HCT116 (cell line): ENCODE measurements at regions not wholly inside any gene's neighbourhood (a gene's known extent, or its start where the extent isn't known, plus 50 kb on each side); places are given as distances from the start of the nearest gene placed in this dataset.

Source experiments
- ATAC-seq: fragments of 200-7000 bp; cut with Tn5 transposase; 2 replicates; pipeline ENCODE4 v1.9.1; 2020; ENCODE audit warnings: mild to moderate bottlenecking, moderate library complexity
- BruUV-seq: library from RNA; stranded (reverse); fragments of 400-500 nt; replicated peaks from 2 replicates; lab custom pipeline; 2021; lab: Mats Ljungman, UMichigan
- CTCF ChIA-PET: fragments of 300-600 bp; sonication (Branson Sonifier 250); formaldehyde crosslinking; loops from one replicate; lab custom pipeline; 2021; ENCODE audit warnings: antibody characterized with exemption; lab: Charles Lee
- POLR2A ChIA-PET: fragments of 300-600, 350-600 bp; sonication (Branson Sonifier 250); formaldehyde crosslinking; loops from one replicate; lab custom pipeline; 2021; ENCODE audit warnings: antibody characterized with exemption; lab: Charles Lee
- RAD21 ChIA-PET, 2 experiments: fragments of 300-600 bp; sonication (Branson Sonifier 250); formaldehyde crosslinking; loops; one replicate each; lab custom pipeline; 2023; ENCODE audit warnings: low total read pairs in 2 of 2; ENCODE audit not compliant: uncharacterized antibody in 2 of 2, unreplicated experiment in 2 of 2, low non-redundant PET in 1 of 2; lab: Charles Lee
- DNase-seq: peaks from one replicate; pipeline ENCODE4 v3.0.0-alpha.2; 2010; ENCODE audit warnings: low read depth, low spot score
- H2AFZ ChIP-seq: fragments of 200-600 bp; shearing (Covaris generic), sonication (generic); 2 replicates; pipeline ENCODE4 v1.6.1; 2017; ENCODE audit warnings: low read depth, mixed run types, mixed read lengths, antibody characterized with exemption, low read length; ENCODE audit not compliant: poor library complexity, severe bottlenecking
- H3K27ac ChIP-seq: 2 replicates; pipeline ENCODE4 v1.5.1; 2012; ENCODE audit warnings: low read depth, low read length
- H3K27me3 ChIP-seq: fragments of 200-600 bp; sonication (generic); 2 replicates; pipeline ENCODE4 v1.6.1; 2016; ENCODE audit warnings: mixed run types, low read length, mixed read lengths; ENCODE audit not compliant: insufficient read depth
- H3K36me3 ChIP-seq, 2 experiments: fragments of 200-500 bp in 1 of 2; fragments of 200-600 bp in 1 of 2; sonication (Bioruptor generic) in 1 of 2; sonication (generic) in 1 of 2; 2 replicates each; pipeline versions ENCODE4 v1.5.1 to v1.6.1; 2014 to 2016; ENCODE audit warnings: low read length in 2 of 2, inconsistent platforms in 1 of 2, mixed read lengths in 1 of 2, mixed run types in 1 of 2; ENCODE audit not compliant: insufficient read depth in 2 of 2, control insufficient read depth in 1 of 2
- H3K4me1 ChIP-seq, 2 experiments: fragments of 200-600 bp in 1 of 2; sonication (generic) in 1 of 2; 2 replicates each; pipeline versions ENCODE4 v1.5.1 to v1.6.1; 2012 to 2017; ENCODE audit warnings: low read length in 2 of 2, inconsistent platforms in 1 of 2, mild to moderate bottlenecking in 1 of 2, mixed read lengths in 1 of 2, mixed run types in 1 of 2, moderate library complexity in 1 of 2; ENCODE audit not compliant: insufficient read depth in 2 of 2, control insufficient read depth in 1 of 2
- H3K4me2 ChIP-seq: fragments of 200-600 bp; sonication (generic); 2 replicates; pipeline ENCODE4 v1.6.1; 2017; ENCODE audit warnings: mixed run types, low read length, mixed read lengths
- H3K4me3 ChIP-seq, 2 experiments: fragments of 200-600 bp in 1 of 2; sonication (generic) in 1 of 2; replicated peaks in 1 of 2; 2 replicates each; pipeline ENCODE4 v1.5.1; 2011 to 2016; ENCODE audit warnings: low read length in 2 of 2, control low read depth in 1 of 2, low read depth in 1 of 2, mild to moderate bottlenecking in 1 of 2, mixed read lengths in 1 of 2, mixed run types in 1 of 2
- H3K79me2 ChIP-seq: fragments of 200-600 bp; sonication (generic); 2 replicates; pipeline ENCODE4 v1.6.1; 2017; ENCODE audit warnings: mild to moderate bottlenecking, mixed run types, low read length, moderate library complexity, mixed read lengths; ENCODE audit not compliant: insufficient read depth
- H3K9ac ChIP-seq: fragments of 200-600 bp; sonication (generic); 2 replicates; pipeline ENCODE4 v1.6.1; 2016; ENCODE audit warnings: low read length, mixed read lengths
- H3K9me2 ChIP-seq: fragments of 200-600 bp; sonication (generic), shearing (Covaris generic); 2 replicates; pipeline ENCODE4 v1.6.1; 2017; ENCODE audit warnings: mixed run types, mild to moderate bottlenecking, moderate library complexity; ENCODE audit not compliant: insufficient read depth
- H3K9me3 ChIP-seq, 2 experiments: fragments of 200-500 bp in 1 of 2; fragments of 200-600 bp in 1 of 2; sonication (Bioruptor generic) in 1 of 2; sonication (generic) in 1 of 2; 2 replicates each; pipeline ENCODE4 v1.6.1; 2014 to 2017; ENCODE audit warnings: low read length in 2 of 2, mixed read lengths in 2 of 2, inconsistent platforms in 1 of 2, low read depth in 1 of 2, mild to moderate bottlenecking in 1 of 2, mixed run types in 1 of 2, moderate library complexity in 1 of 2; ENCODE audit not compliant: control insufficient read depth in 1 of 2, insufficient read depth in 1 of 2
- H4K20me1 ChIP-seq: fragments of 200-600 bp; sonication (generic), shearing (Covaris generic); 2 replicates; pipeline ENCODE4 v1.6.1; 2017; ENCODE audit warnings: mixed run types, mild to moderate bottlenecking, moderate library complexity; ENCODE audit not compliant: insufficient read depth
- CEBPB ChIP-seq: IDR thresholded peaks from 2 replicates; pipeline ENCODE4 v1.6.1; 2012; ENCODE audit warnings: low read depth
- ELF1 ChIP-seq: IDR thresholded peaks from 2 replicates; pipeline ENCODE4 v1.6.1; 2012; ENCODE audit warnings: low read depth, borderline replicate concordance
- EZH2 ChIP-seq: fragments of 200-600 bp; sonication (generic); IDR thresholded peaks from 2 replicates; pipeline ENCODE4 v1.6.1; 2017; ENCODE audit warnings: antibody characterized with exemption, mixed run types
- EZH2phosphoT487 ChIP-seq: fragments of 200-600 bp; IDR thresholded peaks from 2 replicates; pipeline ENCODE4 v1.6.1; 2018; ENCODE audit warnings: antibody characterized with exemption, borderline replicate concordance
- FOSL1 ChIP-seq: IDR thresholded peaks from 2 replicates; pipeline ENCODE4 v1.6.1; 2012; ENCODE audit warnings: low read depth
- POLR2A ChIP-seq: IDR thresholded peaks from 2 replicates; pipeline ENCODE4 v1.7.0; 2011; ENCODE audit warnings: borderline replicate concordance; ENCODE audit not compliant: insufficient read depth, insufficient read length; ENCODE audit errors: extremely low read depth
- RAD21 ChIP-seq: IDR thresholded peaks from 2 replicates; pipeline ENCODE4 v1.6.1; 2012; ENCODE audit warnings: low read depth, mild to moderate bottlenecking
- SIN3A ChIP-seq: IDR thresholded peaks from 2 replicates; pipeline ENCODE4 v1.6.1; 2012; ENCODE audit warnings: low read depth
- SP1 ChIP-seq: IDR thresholded peaks from 2 replicates; pipeline ENCODE4 v1.6.1; 2012; ENCODE audit warnings: low read depth
- SRF ChIP-seq: IDR thresholded peaks from 2 replicates; pipeline ENCODE4 v1.6.1; 2012; ENCODE audit warnings: low read depth
- YY1 ChIP-seq: IDR thresholded peaks from 2 replicates; pipeline ENCODE4 v1.6.1; 2011; ENCODE audit warnings: low read length, low read depth, moderate library complexity, mild to moderate bottlenecking; ENCODE audit not compliant: insufficient replicate concordance; ENCODE audit errors: extremely low read depth
- ZFX ChIP-seq: fragments of 450-650 bp; IDR thresholded peaks from 2 replicates; pipeline ENCODE4 v1.6.1; 2017
- intact Hi-C: fragments of 100-400 bp; cut with micrococcal nuclease; formaldehyde crosslinking; loops from 2 replicates; pipeline ENCODE4 v1.10.0; 2022
- TF ChIP-seq, protein P1 (sequence below): IDR thresholded peaks from 2 replicates; pipeline ENCODE4 v1.6.1; 2011; ENCODE audit warnings: mild to moderate bottlenecking, low read length, moderate library complexity; ENCODE audit not compliant: insufficient replicate concordance; ENCODE audit errors: extremely low read depth
- TF ChIP-seq, protein P2 (sequence below): IDR thresholded peaks from 2 replicates; pipeline ENCODE4 v1.6.1; 2012; ENCODE audit warnings: low read depth
- TF ChIP-seq, protein P3 (sequence below), 3 experiments: fragments of 200-600 bp in 1 of 3; sonication (generic) in 1 of 3; IDR thresholded peaks in 2 of 3; conservative IDR thresholded peaks in 1 of 3; 2 replicates each; pipeline ENCODE4 v1.5.1; 2012 to 2017; ENCODE audit warnings: low read depth in 2 of 3, low read length in 2 of 3, antibody characterized with exemption in 1 of 3, borderline replicate concordance in 1 of 3, control low read depth in 1 of 3, mild to moderate bottlenecking in 1 of 3, mixed read lengths in 1 of 3, mixed run types in 1 of 3, moderate library complexity in 1 of 3; ENCODE audit not compliant: insufficient read depth in 1 of 3

DNA sequence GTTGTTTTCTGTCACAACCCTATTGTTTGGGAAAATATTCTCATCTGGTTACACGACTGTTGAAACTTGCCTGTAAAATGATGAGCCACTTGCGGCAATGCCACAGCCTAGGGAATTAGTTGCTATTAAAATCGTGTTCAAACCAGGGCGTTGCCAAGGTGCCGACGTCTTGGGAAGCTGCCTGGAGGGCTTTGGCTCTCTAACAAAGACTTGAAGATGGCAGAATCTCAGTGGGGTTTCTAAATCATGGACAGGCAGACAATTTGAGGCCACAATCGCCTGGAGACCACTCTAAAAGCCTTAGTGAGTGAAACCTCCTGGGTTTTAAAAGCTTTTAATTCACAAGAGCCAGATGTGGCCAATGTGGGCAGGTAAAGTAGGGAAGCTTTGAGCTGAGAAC, 117.2 kb upstream of the BMAL1 start:
- BruUV-seq = no TSS peak
- intact Hi-C loops = no loop called here
- ChIA-PET POLR2A (no interaction called here), CTCF (interaction anchor here (1.3 kb wide), 1 partner anchor 196 kb away, joined by 4 read pairs; no protein-coding TSS in a partner anchor), RAD21 (no interaction called here)
- ATAC-seq (no peak), DNase-seq (no peak)
- Histone ChIP-seq H3K36me3 (no peaks in the 10 kb centered on the region), H3K9ac (no peak overlapping the region), H3K4me3 (no peak overlapping the region), H2AFZ (no peak overlapping the region), H3K4me2 (no peak overlapping the region), H3K9me3 (no peaks in the 10 kb centered on the region), H3K27me3 (no peaks in the 10 kb centered on the region), H3K79me2 (no peaks in the 10 kb centered on the region), H3K27ac (no peak overlapping the region)
- TF ChIP-seq EZH2 = no peak
- TF ChIP-seq SP1 = no peak
- no peak for TF ChIP-seq CEBPB
- TF ChIP-seq SRF = no peak
- no peak for TF ChIP-seq FOSL1
- TF ChIP-seq, protein P1, sequence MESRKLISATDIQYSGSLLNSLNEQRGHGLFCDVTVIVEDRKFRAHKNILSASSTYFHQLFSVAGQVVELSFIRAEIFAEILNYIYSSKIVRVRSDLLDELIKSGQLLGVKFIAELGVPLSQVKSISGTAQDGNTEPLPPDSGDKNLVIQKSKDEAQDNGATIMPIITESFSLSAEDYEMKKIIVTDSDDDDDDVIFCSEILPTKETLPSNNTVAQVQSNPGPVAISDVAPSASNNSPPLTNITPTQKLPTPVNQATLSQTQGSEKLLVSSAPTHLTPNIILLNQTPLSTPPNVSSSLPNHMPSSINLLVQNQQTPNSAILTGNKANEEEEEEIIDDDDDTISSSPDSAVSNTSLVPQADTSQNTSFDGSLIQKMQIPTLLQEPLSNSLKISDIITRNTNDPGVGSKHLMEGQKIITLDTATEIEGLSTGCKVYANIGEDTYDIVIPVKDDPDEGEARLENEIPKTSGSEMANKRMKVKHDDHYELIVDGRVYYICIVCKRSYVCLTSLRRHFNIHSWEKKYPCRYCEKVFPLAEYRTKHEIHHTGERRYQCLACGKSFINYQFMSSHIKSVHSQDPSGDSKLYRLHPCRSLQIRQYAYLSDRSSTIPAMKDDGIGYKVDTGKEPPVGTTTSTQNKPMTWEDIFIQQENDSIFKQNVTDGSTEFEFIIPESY = no peak
- TF ChIP-seq EZH2phosphoT487 = no peak
- no peak for TF ChIP-seq YY1
- TF ChIP-seq RAD21 = no peak
- TF ChIP-seq, protein P2, sequence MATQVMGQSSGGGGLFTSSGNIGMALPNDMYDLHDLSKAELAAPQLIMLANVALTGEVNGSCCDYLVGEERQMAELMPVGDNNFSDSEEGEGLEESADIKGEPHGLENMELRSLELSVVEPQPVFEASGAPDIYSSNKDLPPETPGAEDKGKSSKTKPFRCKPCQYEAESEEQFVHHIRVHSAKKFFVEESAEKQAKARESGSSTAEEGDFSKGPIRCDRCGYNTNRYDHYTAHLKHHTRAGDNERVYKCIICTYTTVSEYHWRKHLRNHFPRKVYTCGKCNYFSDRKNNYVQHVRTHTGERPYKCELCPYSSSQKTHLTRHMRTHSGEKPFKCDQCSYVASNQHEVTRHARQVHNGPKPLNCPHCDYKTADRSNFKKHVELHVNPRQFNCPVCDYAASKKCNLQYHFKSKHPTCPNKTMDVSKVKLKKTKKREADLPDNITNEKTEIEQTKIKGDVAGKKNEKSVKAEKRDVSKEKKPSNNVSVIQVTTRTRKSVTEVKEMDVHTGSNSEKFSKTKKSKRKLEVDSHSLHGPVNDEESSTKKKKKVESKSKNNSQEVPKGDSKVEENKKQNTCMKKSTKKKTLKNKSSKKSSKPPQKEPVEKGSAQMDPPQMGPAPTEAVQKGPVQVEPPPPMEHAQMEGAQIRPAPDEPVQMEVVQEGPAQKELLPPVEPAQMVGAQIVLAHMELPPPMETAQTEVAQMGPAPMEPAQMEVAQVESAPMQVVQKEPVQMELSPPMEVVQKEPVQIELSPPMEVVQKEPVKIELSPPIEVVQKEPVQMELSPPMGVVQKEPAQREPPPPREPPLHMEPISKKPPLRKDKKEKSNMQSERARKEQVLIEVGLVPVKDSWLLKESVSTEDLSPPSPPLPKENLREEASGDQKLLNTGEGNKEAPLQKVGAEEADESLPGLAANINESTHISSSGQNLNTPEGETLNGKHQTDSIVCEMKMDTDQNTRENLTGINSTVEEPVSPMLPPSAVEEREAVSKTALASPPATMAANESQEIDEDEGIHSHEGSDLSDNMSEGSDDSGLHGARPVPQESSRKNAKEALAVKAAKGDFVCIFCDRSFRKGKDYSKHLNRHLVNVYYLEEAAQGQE = no peak
- TF ChIP-seq ZFX = no peak
- TF ChIP-seq, protein P3, sequence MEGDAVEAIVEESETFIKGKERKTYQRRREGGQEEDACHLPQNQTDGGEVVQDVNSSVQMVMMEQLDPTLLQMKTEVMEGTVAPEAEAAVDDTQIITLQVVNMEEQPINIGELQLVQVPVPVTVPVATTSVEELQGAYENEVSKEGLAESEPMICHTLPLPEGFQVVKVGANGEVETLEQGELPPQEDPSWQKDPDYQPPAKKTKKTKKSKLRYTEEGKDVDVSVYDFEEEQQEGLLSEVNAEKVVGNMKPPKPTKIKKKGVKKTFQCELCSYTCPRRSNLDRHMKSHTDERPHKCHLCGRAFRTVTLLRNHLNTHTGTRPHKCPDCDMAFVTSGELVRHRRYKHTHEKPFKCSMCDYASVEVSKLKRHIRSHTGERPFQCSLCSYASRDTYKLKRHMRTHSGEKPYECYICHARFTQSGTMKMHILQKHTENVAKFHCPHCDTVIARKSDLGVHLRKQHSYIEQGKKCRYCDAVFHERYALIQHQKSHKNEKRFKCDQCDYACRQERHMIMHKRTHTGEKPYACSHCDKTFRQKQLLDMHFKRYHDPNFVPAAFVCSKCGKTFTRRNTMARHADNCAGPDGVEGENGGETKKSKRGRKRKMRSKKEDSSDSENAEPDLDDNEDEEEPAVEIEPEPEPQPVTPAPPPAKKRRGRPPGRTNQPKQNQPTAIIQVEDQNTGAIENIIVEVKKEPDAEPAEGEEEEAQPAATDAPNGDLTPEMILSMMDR (IDR thresholded peaks at IDR 0.05 in 2 of 3, conservative IDR thresholded peaks at IDR 0.05 in 1 of 3; ENCODE audit: borderline replicate concordance in 1 of 3, insufficient read depth in 1 of 3, low read depth in 2 of 3, low read length in 2 of 3) = no peak
- no peak for TF ChIP-seq POLR2A
- TF ChIP-seq SIN3A = no peak
- TF ChIP-seq ELF1 = no peak
- TF ChIP-seq, all 23 proteins: peak for 0
- peaks cover 0 to 7% of the 10 kb centered on the region in 2 experiments; a peak in 1 of 4 replicates for H3K4me1 ChIP-seq
- H4K20me1 ChIP-seq = no peaks in the 10 kb centered on the region
- no peaks in the 10 kb centered on the region for H3K9me2 ChIP-seq
